SK-N-SH (cell line): ENCODE measurements at regions not wholly inside any gene's neighbourhood (a gene's known extent, or its start where the extent isn't known, plus 50 kb on each side); places are given as distances from the start of the nearest gene placed in this dataset.

Experiments used
- CTCF ChIA-PET: fragments of 300-600, 350-600 bp; formaldehyde crosslinking; extraction: SDS; loops from one replicate; lab custom pipeline; 2021; lab: Yijun Ruan, JAX
- POLR2A ChIA-PET: fragments of 350-600 bp; sonication (Branson Sonifier 250); formaldehyde crosslinking; extraction: SDS; loops from one replicate; lab custom pipeline; 2020; ENCODE audit warnings: antibody characterized with exemption, inconsistent platforms; lab: Yijun Ruan, JAX
- DNase-seq: peaks from one replicate; pipeline ENCODE4 v3.0.0; 2012
- H2AFZ ChIP-seq: fragments of 200-600 bp; sonication (generic); 2 replicates; pipeline ENCODE4 v1.8.1; 2016; ENCODE audit warnings: antibody characterized with exemption, mild to moderate bottlenecking, low read depth
- H3F3A ChIP-seq: fragments of 200-600 bp; sonication (generic); replicated peaks from 2 replicates; pipeline ENCODE3; 2016; ENCODE audit warnings: antibody characterized with exemption, mild to moderate bottlenecking; ENCODE audit not compliant: insufficient read depth
- H3K27ac ChIP-seq, 2 experiments: fragments of 200-500 bp in 1 of 2; fragments of 200-600 bp in 1 of 2; sonication (Bioruptor generic) in 1 of 2; sonication (generic), shearing (Covaris generic) in 1 of 2; 2 replicates each; pipeline versions ENCODE4 v1.5.1 to v1.6.1; 2014 to 2016; ENCODE audit warnings: low read depth in 2 of 2, inconsistent platforms in 1 of 2, low read length in 1 of 2, mild to moderate bottlenecking in 1 of 2, mixed read lengths in 1 of 2
- H3K27me3 ChIP-seq: fragments of 200-600 bp; sonication (generic), shearing (Covaris generic); 2 replicates; pipeline ENCODE4 v1.6.1; 2016; ENCODE audit warnings: mixed run types; ENCODE audit not compliant: insufficient read depth
- H3K36me3 ChIP-seq, 2 experiments: fragments of 200-500 bp in 1 of 2; fragments of 200-600 bp in 1 of 2; sonication (Bioruptor generic) in 1 of 2; sonication (generic) in 1 of 2; replicated peaks in 1 of 2; 2 replicates each; pipeline versions ENCODE3 to v1.5.1; 2014 to 2016; ENCODE audit warnings: low read length in 1 of 2, mild to moderate bottlenecking in 1 of 2; ENCODE audit not compliant: insufficient read depth in 2 of 2, control insufficient read depth in 1 of 2
- H3K4me1 ChIP-seq, 2 experiments: fragments of 200-500 bp in 1 of 2; fragments of 200-600 bp in 1 of 2; sonication (Bioruptor generic) in 1 of 2; sonication (generic), shearing (Covaris generic) in 1 of 2; 2 replicates each; pipeline versions ENCODE4 v1.5.1 to v1.6.1; 2014 to 2016; ENCODE audit warnings: low read depth in 1 of 2, low read length in 1 of 2, mixed run types in 1 of 2; ENCODE audit not compliant: insufficient read depth in 2 of 2, control insufficient read depth in 1 of 2
- H3K4me2 ChIP-seq: fragments of 200-600 bp; sonication (generic), shearing (Covaris generic); 2 replicates; pipeline ENCODE4 v1.6.1; 2017; ENCODE audit warnings: mixed run types
- H3K4me3 ChIP-seq, 2 experiments: fragments of 200-500 bp in 1 of 2; fragments of 200-600 bp in 1 of 2; sonication (Bioruptor generic) in 1 of 2; sonication (generic), shearing (Covaris generic) in 1 of 2; 2 replicates each; pipeline versions ENCODE4 v1.5.1 to v1.8.1; 2014 to 2016; ENCODE audit warnings: low read depth in 2 of 2, inconsistent platforms in 1 of 2, low read length in 1 of 2, mild to moderate bottlenecking in 1 of 2, mixed read lengths in 1 of 2, moderate library complexity in 1 of 2
- H3K79me2 ChIP-seq: fragments of 200-600 bp; sonication (generic); 2 replicates; pipeline ENCODE4 v1.8.1; 2017; ENCODE audit warnings: mild to moderate bottlenecking; ENCODE audit not compliant: insufficient read depth
- H3K9ac ChIP-seq: fragments of 200-600 bp; sonication (generic); 2 replicates; pipeline ENCODE4 v1.6.1; 2017; ENCODE audit warnings: mixed run types
- H3K9me2 ChIP-seq: fragments of 200-600 bp; sonication (generic); 2 replicates; pipeline ENCODE4 v1.6.1; 2017; ENCODE audit warnings: mixed run types
- H3K9me3 ChIP-seq: fragments of 200-600 bp; sonication (generic); 2 replicates; pipeline ENCODE4 v1.6.1; 2017; ENCODE audit warnings: mixed run types, mild to moderate bottlenecking, moderate library complexity
- H4K20me1 ChIP-seq: fragments of 200-600 bp; sonication (generic); 2 replicates; pipeline ENCODE4 v1.6.1; 2017; ENCODE audit warnings: mild to moderate bottlenecking, mixed run types; ENCODE audit not compliant: insufficient read depth
- EP300 ChIP-seq, 2 experiments: IDR thresholded peaks; 2 replicates each; pipeline versions ENCODE4 v1.4.0 to v1.6.1; 2012; ENCODE audit warnings: borderline replicate concordance in 1 of 2, low read depth in 1 of 2, low read length in 1 of 2
- EZH2phosphoT487 ChIP-seq: fragments of 200-600 bp; sonication (generic); IDR thresholded peaks from 2 replicates; pipeline ENCODE4 v1.6.1; 2017; ENCODE audit warnings: low read depth, mixed run types, mild to moderate bottlenecking, antibody characterized with exemption, moderate library complexity, borderline replicate concordance
- MXI1 ChIP-seq: IDR thresholded peaks from 2 replicates; pipeline ENCODE4 v1.6.1; 2012; ENCODE audit warnings: mild to moderate bottlenecking, low read depth, low read length, improper control_type of control experiment
- POLR2AphosphoS5 ChIP-seq: IDR thresholded peaks from 2 replicates; pipeline ENCODE4 v1.6.1; 2012; ENCODE audit warnings: low read depth, low read length
- RCOR1 ChIP-seq: fragments of 150-350 bp; IDR thresholded peaks from 2 replicates; pipeline ENCODE4 v1.6.1; 2017; ENCODE audit warnings: antibody characterized with exemption, low read length
- RXRA ChIP-seq: IDR thresholded peaks from 2 replicates; pipeline ENCODE4 v1.4.0; 2012; ENCODE audit warnings: low read depth, mild to moderate bottlenecking, borderline replicate concordance
- SMC3 ChIP-seq: IDR thresholded peaks from 2 replicates; pipeline ENCODE4 v1.6.1; 2012; ENCODE audit warnings: low read depth, low read length, improper control_type of control experiment
- USF2 ChIP-seq: fragments of 150-350 bp; IDR thresholded peaks from 2 replicates; pipeline ENCODE4 v1.6.1; 2017; ENCODE audit warnings: antibody characterized with exemption, low read length, low read depth, borderline replicate concordance
- YY1 ChIP-seq: IDR thresholded peaks from 2 replicates; pipeline ENCODE4 v1.4.0; 2012; ENCODE audit warnings: low read depth, mild to moderate bottlenecking
- WGBS: methylation state at CpG from one replicate; pipeline ENCODE4 v1.1.6; 2017; ENCODE audit warnings: low lambda C conversion rate; 5-methylcytosine and 5-hydroxymethylcytosine counted together
- TF ChIP-seq, protein P1 (sequence below): IDR thresholded peaks from 2 replicates; pipeline ENCODE4 v1.6.1; 2012; ENCODE audit warnings: mild to moderate bottlenecking, low read depth, low read length, moderate library complexity
- TF ChIP-seq, protein P2 (sequence below): IDR thresholded peaks from 2 replicates; pipeline ENCODE4 v1.4.0; 2012; ENCODE audit warnings: low read depth, borderline replicate concordance
- TF ChIP-seq, protein P3 (sequence below): fragments of 200-600 bp; sonication (generic); IDR thresholded peaks from 2 replicates; pipeline ENCODE4 v1.6.1; 2017; ENCODE audit warnings: antibody characterized with exemption, mild to moderate bottlenecking, moderate library complexity

DNA sequence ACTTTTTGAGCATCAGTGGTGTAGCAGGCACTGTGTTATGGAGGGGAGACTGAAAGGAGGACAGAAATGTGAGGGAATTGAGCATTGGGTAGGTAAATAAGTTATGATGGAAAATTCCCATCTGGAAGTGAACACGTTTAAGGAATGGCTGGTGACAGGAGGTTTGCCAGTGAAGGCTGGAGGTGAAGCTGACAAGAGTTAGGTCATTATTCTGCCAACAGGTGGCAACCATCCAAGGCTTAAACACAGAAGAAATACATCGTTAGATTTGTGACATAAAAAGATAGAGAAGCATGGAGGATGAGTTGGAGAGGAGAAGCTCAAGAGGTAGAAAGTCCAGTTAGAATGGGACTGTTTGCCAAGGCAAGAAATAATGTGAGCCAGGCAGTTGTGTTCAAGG, 455.3 kb upstream of the SGCD start (continued):
- TF ChIP-seq SMC3 (no peak), EZH2phosphoT487 (no peak)

DNA sequence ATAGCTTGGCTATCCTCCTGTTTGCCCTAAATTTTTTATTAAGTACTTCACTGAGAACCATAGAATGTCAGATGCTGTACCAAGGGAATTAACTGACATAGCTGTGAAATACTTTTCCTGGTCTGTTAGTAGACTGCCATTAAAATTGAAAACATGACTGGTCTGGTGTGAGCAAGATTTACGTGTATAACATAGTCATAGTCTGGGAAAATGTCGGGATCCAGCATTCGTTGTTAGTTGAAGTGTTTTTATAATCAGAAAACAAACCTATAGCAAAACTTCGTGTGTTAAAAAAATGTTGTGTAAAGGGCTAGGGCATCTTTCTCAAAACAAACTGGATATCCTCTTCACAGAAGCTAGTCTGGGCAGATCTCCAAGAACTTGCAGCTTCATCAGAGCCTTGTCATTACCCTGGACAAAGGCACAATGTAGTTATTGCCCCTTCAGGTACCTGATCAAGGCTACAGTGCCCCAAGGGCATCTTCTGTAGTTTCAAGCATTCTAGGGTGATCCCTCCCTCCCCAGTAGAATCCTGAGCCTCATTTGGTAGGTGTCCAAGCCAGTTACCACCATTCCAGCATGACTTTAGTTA, 454.2 kb upstream of the SGCD start:
- no peak overlapping the region for H3K4me2 ChIP-seq
- H2AFZ ChIP-seq = no peak overlapping the region
- H3K36me3 ChIP-seq = no peaks in the 10 kb centered on the region
- H3K27me3 ChIP-seq = no peaks in the 10 kb centered on the region
- no peaks in the 10 kb centered on the region for H3K79me2 ChIP-seq
- no peaks in the 10 kb centered on the region for H4K20me1 ChIP-seq
- TF ChIP-seq, protein P1, sequence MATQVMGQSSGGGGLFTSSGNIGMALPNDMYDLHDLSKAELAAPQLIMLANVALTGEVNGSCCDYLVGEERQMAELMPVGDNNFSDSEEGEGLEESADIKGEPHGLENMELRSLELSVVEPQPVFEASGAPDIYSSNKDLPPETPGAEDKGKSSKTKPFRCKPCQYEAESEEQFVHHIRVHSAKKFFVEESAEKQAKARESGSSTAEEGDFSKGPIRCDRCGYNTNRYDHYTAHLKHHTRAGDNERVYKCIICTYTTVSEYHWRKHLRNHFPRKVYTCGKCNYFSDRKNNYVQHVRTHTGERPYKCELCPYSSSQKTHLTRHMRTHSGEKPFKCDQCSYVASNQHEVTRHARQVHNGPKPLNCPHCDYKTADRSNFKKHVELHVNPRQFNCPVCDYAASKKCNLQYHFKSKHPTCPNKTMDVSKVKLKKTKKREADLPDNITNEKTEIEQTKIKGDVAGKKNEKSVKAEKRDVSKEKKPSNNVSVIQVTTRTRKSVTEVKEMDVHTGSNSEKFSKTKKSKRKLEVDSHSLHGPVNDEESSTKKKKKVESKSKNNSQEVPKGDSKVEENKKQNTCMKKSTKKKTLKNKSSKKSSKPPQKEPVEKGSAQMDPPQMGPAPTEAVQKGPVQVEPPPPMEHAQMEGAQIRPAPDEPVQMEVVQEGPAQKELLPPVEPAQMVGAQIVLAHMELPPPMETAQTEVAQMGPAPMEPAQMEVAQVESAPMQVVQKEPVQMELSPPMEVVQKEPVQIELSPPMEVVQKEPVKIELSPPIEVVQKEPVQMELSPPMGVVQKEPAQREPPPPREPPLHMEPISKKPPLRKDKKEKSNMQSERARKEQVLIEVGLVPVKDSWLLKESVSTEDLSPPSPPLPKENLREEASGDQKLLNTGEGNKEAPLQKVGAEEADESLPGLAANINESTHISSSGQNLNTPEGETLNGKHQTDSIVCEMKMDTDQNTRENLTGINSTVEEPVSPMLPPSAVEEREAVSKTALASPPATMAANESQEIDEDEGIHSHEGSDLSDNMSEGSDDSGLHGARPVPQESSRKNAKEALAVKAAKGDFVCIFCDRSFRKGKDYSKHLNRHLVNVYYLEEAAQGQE = no peak
- TF ChIP-seq RXRA = no peak
- no peak for TF ChIP-seq POLR2AphosphoS5
- no peaks in the 10 kb centered on the region for H3K9me3 ChIP-seq
- no peak for DNase-seq
- no peaks in the 10 kb centered on the region for H3F3A ChIP-seq
- H3K27ac ChIP-seq = no peak overlapping the region
- H3K4me1 ChIP-seq = no peaks in the 10 kb centered on the region; a peak in 2 of 4 replicates
- WGBS = 25% methylated on average over 4 of the region's 4 CpGs
- H3K4me3 ChIP-seq = no peak overlapping the region
- POLR2A ChIA-PET = no interaction called here
- no peak overlapping the region for H3K9ac ChIP-seq
- no peaks in the 10 kb centered on the region for H3K9me2 ChIP-seq
- CTCF ChIA-PET = no interaction called here

- no peaks in the 10 kb centered on the region for H3K36me3 ChIP-seq
- TF ChIP-seq, protein P2, sequence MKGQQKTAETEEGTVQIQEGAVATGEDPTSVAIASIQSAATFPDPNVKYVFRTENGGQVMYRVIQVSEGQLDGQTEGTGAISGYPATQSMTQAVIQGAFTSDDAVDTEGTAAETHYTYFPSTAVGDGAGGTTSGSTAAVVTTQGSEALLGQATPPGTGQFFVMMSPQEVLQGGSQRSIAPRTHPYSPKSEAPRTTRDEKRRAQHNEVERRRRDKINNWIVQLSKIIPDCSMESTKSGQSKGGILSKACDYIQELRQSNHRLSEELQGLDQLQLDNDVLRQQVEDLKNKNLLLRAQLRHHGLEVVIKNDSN = no peak
- no peak for TF ChIP-seq RCOR1
- no peak for TF ChIP-seq SMC3
- TF ChIP-seq YY1 = no peak
- TF ChIP-seq EP300 (IDR thresholded peaks at IDR 0.05; ENCODE audit: borderline replicate concordance in 1 of 2, low read depth in 1 of 2, low read length in 1 of 2) = no peak
- TF ChIP-seq USF2 = no peak
- no peak for TF ChIP-seq MXI1
- TF ChIP-seq, protein P1 = no peak
- TF ChIP-seq, protein P3, sequence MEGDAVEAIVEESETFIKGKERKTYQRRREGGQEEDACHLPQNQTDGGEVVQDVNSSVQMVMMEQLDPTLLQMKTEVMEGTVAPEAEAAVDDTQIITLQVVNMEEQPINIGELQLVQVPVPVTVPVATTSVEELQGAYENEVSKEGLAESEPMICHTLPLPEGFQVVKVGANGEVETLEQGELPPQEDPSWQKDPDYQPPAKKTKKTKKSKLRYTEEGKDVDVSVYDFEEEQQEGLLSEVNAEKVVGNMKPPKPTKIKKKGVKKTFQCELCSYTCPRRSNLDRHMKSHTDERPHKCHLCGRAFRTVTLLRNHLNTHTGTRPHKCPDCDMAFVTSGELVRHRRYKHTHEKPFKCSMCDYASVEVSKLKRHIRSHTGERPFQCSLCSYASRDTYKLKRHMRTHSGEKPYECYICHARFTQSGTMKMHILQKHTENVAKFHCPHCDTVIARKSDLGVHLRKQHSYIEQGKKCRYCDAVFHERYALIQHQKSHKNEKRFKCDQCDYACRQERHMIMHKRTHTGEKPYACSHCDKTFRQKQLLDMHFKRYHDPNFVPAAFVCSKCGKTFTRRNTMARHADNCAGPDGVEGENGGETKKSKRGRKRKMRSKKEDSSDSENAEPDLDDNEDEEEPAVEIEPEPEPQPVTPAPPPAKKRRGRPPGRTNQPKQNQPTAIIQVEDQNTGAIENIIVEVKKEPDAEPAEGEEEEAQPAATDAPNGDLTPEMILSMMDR = no peak
- TF ChIP-seq, all 33 proteins: peak for 0
- Histone ChIP-seq H3K27me3 (no peaks in the 10 kb centered on the region), H3K4me2 (no peak overlapping the region), H3K79me2 (no peaks in the 10 kb centered on the region), H3K9me3 (no peaks in the 10 kb centered on the region), H3K4me3 (no peak overlapping the region), H3F3A (no peaks in the 10 kb centered on the region), H3K27ac (no peak overlapping the region), H3K9ac (no peak overlapping the region), H2AFZ (no peak overlapping the region), H3K9me2 (no peaks in the 10 kb centered on the region), H4K20me1 (no peaks in the 10 kb centered on the region), H3K4me1 (peaks cover 0 to 5% of the 10 kb centered on the region in 2 experiments; a peak in 2 of 4 replicates)
- ChIA-PET CTCF (no interaction called here), POLR2A (no interaction called here)
- WGBS = 20% methylated on average over 6 of the region's 6 CpGs
- DNase-seq = peak; percentile 17
These were observed 447.9 kb upstream of the SGCD start for GRCh38 chr5:155878991-155879575.
